Astrocyte of the spinal cord (primary cell): ENCODE measurements at regions not wholly inside any gene's neighbourhood (a gene's known extent, or its start where the extent isn't known, plus 50 kb on each side); places are given as distances from the start of the nearest gene placed in this dataset.

Experiments
- DNase-seq: peaks from one replicate; pipeline ENCODE4 v3.0.0; 2011; ENCODE audit warnings: low read depth, low spot score
- H3K4me3 ChIP-seq: 2 replicates; pipeline ENCODE4 v1.5.1; 2011; ENCODE audit warnings: low read depth, mild to moderate bottlenecking, low read length, moderate library complexity
- in situ Hi-C: cut with HindIII; loops from 2 replicates; pipeline ENCODE4 v1.10.0; 2017; ENCODE audit warnings: low sequenced_read_pairs
- TF ChIP-seq, protein P1 (sequence below): IDR thresholded peaks from 2 replicates; pipeline ENCODE4 v1.5.1; 2012; ENCODE audit warnings: low read depth, mild to moderate bottlenecking, low read length, inconsistent platforms

DNA sequence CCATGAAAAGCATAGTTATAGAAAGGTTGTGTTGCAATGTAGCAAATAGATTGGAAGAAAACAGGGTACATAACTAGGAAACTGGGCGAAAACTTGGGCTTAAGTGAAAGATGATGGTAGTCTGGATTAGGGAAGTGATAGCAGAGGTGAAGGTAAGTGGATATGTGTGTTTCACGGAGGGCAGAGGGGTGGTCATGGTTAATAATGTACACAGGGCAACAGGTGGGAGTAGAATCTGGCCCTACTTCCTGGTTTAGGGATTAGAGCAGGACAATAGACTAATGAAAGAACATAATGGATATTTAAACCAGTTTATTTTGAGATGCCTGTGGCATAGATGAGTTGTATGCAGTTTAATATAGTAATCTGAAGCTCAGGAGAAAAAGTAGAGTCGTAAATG lies 257.3 kb upstream of the SPRY2 start:
- in situ Hi-C loops: no loop called here
- TF ChIP-seq, protein P1, sequence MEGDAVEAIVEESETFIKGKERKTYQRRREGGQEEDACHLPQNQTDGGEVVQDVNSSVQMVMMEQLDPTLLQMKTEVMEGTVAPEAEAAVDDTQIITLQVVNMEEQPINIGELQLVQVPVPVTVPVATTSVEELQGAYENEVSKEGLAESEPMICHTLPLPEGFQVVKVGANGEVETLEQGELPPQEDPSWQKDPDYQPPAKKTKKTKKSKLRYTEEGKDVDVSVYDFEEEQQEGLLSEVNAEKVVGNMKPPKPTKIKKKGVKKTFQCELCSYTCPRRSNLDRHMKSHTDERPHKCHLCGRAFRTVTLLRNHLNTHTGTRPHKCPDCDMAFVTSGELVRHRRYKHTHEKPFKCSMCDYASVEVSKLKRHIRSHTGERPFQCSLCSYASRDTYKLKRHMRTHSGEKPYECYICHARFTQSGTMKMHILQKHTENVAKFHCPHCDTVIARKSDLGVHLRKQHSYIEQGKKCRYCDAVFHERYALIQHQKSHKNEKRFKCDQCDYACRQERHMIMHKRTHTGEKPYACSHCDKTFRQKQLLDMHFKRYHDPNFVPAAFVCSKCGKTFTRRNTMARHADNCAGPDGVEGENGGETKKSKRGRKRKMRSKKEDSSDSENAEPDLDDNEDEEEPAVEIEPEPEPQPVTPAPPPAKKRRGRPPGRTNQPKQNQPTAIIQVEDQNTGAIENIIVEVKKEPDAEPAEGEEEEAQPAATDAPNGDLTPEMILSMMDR: no peak
- H3K4me3 ChIP-seq: no peak overlapping the region
- no peak for DNase-seq

DNA sequence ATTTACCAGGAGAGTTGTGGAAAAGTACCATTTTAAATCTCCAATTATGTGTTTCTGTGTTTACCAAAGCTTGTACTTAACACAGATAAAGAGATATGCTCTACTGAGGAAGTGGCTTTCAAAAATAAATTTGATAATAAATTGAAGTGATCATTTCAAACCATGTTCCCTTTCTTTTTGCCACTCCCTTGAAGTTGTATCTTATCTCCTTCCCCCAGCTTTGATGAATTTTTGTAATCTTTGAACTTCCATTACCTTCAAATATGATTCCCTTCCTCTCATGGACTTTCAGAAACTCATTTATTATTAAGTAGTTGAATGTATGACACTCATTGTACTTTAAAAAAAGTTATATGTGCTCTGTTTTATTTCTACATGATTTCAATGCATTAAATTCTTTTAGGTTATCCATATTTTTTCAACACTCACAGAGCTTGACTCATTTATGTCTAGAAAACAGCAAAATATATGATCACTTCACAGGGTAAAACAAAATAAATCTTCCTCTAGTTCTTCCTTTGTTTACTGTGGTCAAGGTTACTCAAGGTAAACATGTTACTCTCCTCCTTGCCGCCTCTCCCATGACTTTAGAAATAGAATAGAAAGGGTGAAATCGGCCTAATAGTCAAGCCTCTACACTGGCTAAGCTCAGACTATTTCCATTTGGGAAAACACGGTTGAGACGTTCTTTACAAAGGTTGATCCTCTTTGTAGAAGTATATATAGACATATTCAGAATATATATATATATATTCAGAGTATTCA lies 251.2 kb upstream of the SPRY2 start:
- DNase-seq: no peak
- in situ Hi-C loops: no loop called here
- H3K4me3 ChIP-seq: no peak overlapping the region
- TF ChIP-seq, protein P1: no peak

DNA sequence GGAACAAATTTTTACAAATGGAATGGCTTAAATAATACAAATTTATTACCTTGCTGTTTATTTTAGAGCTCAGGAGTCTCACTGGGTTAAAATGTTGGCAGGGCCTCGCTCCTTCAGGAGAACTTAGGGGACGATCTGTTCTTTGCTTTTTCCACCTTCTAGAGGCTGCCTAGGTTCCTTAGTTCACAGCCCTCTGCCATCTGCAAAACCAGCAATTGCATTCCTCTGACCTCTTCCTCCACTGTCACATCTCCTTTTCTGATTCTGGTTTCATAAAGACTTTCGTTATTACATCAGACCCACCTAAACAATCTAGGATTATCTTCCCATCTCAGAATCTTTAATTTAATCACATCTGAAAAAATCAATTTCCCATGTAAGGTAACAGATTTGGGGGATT lies 249.6 kb upstream of the SPRY2 start:
- TF ChIP-seq, protein P1: no peak
- in situ Hi-C loops: no loop called here
- no peak for DNase-seq
- H3K4me3 ChIP-seq: no peak overlapping the region

DNA sequence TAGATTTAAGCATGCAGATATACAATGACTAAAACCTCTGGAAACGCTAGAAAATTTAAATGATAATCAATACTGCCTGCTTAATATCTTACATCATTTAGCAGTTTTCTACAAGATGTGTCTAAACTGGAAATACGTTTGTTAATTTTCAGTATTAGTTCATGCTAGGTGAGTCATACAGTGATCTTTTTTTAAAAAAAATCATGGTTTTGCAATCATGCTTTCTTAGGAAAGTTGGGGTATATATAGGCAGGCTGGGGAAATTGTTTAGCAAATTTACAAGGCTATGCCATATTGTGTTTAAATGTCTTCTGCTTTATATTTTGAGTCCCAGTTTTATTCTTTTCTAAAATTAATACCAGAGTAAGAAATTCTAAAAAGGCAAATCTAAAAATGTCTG lies 245.4 kb upstream of the SPRY2 start:
- TF ChIP-seq, protein P1: no peak
- H3K4me3 ChIP-seq: no peak overlapping the region
- in situ Hi-C loops: no loop called here
- DNase-seq: peak; percentile 3

DNA sequence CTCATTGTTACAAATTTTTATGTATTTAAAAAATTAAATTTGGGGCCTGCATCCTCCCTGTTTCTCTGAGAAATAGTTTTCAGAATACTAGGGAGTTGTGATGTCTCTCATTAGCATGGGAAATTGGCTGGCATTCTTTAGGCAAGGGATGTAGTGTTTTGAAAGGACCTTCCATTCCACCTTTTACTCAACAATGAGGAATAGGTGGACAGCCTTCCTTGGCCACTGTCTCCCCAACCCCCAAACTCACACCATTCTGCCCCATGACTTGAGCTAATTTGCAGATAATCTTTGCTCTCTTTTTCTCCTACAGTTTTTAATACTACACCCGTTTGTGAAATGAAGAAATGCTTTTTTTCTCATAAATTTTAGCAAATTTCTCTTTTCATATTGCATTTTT lies 244.6 kb upstream of the SPRY2 start:
- in situ Hi-C loops: no loop called here
- no peak overlapping the region for H3K4me3 ChIP-seq
- TF ChIP-seq, protein P1: no peak
- no peak for DNase-seq

DNA sequence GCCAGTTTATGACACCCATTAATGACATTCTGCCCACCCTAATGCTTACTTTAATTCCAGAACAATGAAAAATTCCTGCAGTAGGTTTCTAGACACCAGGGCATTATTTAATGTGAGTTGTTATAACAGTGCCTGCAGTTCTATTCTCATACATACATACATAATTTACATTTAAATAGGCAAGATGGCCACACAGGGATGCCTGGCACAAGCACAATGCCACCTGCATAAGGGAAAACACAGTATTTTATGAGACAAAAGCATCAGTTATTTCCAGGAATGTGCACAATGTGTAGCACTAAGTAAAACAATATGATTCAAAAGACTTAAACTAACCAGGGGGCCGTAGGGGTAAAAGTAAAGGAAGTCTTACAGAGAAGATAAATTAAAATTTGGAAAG lies 243.9 kb upstream of the SPRY2 start:
- in situ Hi-C loops: no loop called here
- no peak for DNase-seq
- H3K4me3 ChIP-seq: no peak overlapping the region
- TF ChIP-seq, protein P1: no peak
